ENCODE measurements at regions not wholly inside any gene's neighbourhood (a gene's known extent, or its start where the extent isn't known, plus 50 kb on each side); places are given as distances from the start of the nearest gene placed in this dataset.
A peak's percentile ranks its signal among the peaks of the same experiment; 100 is the strongest.

DNA sequence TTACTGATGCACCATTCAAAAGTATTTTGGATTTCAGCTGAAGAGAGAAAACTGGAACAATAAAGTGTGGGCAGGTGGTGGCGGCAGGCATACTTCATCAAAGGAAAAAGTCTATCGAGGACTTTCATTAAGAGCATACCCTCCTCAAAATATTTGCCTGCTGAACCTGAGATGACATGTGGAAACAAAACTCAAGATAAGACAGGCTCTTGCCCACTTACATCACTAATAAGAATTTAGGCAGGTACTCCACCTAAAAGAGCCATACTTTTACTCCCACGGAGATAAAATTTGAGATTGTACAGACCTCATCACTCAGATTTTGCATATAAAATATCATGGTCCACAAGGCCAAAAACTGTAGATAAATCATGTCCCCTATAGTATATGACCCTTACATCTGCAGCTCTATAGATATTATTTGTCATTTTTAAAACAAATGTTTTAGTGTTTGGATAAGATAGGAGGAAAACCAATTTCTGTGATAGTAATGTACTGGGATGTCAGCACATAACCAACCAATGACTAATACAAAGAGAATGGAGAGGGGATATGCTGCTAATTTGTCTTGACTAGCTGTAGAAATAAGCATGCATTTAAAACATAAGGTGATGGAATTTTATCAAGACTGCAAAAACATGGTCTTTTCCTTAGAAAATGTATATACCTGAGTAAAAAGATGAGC lies 730.6 kb upstream of the ZNF608 start:
- peak; percentile 41 for ATAC-seq (ENCODE audit: insufficient read depth, low FRiP score)
- H3K4me1 ChIP-seq (ENCODE audit: control insufficient read depth in 5 of 5, insufficient read depth in 5 of 5, low read length in 5 of 5): peaks cover 0 to 5% (median 0%) of the 10 kb centered on the region in 5 donors
- H3K27me3 ChIP-seq (ENCODE audit: control insufficient read depth in 3 of 3, insufficient read depth in 3 of 3, low read length in 2 of 3): no peaks in the 10 kb centered on the region
- TF ChIP-seq, protein P1, sequence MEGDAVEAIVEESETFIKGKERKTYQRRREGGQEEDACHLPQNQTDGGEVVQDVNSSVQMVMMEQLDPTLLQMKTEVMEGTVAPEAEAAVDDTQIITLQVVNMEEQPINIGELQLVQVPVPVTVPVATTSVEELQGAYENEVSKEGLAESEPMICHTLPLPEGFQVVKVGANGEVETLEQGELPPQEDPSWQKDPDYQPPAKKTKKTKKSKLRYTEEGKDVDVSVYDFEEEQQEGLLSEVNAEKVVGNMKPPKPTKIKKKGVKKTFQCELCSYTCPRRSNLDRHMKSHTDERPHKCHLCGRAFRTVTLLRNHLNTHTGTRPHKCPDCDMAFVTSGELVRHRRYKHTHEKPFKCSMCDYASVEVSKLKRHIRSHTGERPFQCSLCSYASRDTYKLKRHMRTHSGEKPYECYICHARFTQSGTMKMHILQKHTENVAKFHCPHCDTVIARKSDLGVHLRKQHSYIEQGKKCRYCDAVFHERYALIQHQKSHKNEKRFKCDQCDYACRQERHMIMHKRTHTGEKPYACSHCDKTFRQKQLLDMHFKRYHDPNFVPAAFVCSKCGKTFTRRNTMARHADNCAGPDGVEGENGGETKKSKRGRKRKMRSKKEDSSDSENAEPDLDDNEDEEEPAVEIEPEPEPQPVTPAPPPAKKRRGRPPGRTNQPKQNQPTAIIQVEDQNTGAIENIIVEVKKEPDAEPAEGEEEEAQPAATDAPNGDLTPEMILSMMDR (IDR thresholded peaks at IDR 0.05; ENCODE audit: control extremely low read depth, extremely low read depth): no peak
- H3K27ac ChIP-seq (ENCODE audit: low read depth in 1 of 2, low read length in 1 of 2): no peak overlapping the region
- H3K9ac ChIP-seq (ENCODE audit: insufficient read depth in 1 of 2, low read length in 2 of 2): no peak overlapping the region
- 73 to 84% methylated on average over 3 of the region's 3 CpGs for WGBS, 2 donors
- H3K36me3 ChIP-seq (ENCODE audit: control insufficient read depth in 4 of 4, insufficient read depth in 4 of 4, low read length in 4 of 4): no peaks in the 10 kb centered on the region
- DNase-seq: no peak
- no peak overlapping the region for H3K4me3 ChIP-seq
- H3K9me3 ChIP-seq (ENCODE audit: control insufficient read depth in 4 of 4, insufficient read depth in 3 of 4, low read length in 3 of 4): no peaks in the 10 kb centered on the region

DNA sequence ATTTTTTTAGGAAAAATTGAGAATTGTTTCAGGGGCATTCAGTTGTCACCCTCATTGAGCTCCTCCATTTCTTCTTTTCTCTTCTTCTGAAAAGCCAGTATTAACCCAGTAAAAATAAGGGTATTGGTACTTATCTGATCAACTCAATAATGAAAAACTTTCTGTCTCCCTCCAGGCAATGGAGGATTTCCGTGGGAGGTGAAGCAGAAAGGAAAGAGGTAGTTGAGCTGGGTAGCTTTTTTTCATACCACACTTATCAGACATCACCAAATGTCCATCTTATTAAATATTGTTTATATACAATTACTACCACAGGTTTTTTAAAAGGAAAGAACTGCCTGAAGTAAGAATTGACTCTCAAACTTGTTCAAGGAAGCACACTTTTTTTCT lies 731.1 kb upstream of the ZNF608 start:
- no peak for DNase-seq
- Histone ChIP-seq H3K4me3 (no peak overlapping the region), H3K27ac (ENCODE audit: low read depth in 1 of 2, low read length in 1 of 2) (no peak overlapping the region), H3K9ac (ENCODE audit: insufficient read depth in 1 of 2, low read length in 2 of 2) (no peak overlapping the region), H3K4me1 (ENCODE audit: control insufficient read depth in 5 of 5, insufficient read depth in 5 of 5, low read length in 5 of 5) (peaks cover 0 to 6% (median 0%) of the 10 kb centered on the region in 5 donors), H3K27me3 (ENCODE audit: control insufficient read depth in 3 of 3, insufficient read depth in 3 of 3, low read length in 2 of 3) (no peaks in the 10 kb centered on the region), H3K36me3 (ENCODE audit: control insufficient read depth in 4 of 4, insufficient read depth in 4 of 4, low read length in 4 of 4) (no peaks in the 10 kb centered on the region), H3K9me3 (ENCODE audit: control insufficient read depth in 4 of 4, insufficient read depth in 3 of 4, low read length in 3 of 4) (no peaks in the 10 kb centered on the region)
- 53 to 82% methylated on average over 1 of the region's 1 CpG for WGBS, 2 donors
- ATAC-seq (ENCODE audit: insufficient read depth, low FRiP score): no peak
- TF ChIP-seq, protein P1 (IDR thresholded peaks at IDR 0.05; ENCODE audit: control extremely low read depth, extremely low read depth): no peak

DNA sequence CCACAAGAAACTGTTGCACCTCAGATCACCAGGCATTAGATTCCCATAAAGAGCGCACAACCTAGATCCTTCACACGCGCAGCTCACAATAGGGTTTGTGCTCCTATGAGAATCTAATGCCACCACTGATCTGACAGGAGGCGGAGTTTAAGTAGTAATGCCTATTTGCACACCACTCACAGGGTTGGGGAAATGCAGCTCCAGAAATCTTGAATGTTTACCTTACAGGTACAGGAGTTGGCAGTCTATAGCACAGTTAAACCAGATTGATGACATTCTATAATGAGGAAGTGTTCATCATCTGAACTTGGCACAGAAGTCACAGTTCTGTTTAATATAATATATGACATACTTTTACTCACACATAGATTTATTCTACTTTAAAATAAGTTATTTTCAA lies 732.2 kb upstream of the ZNF608 start:
- no peak overlapping the region for H3K27ac ChIP-seq (ENCODE audit: low read depth in 1 of 2, low read length in 1 of 2)
- no peak overlapping the region for H3K9ac ChIP-seq (ENCODE audit: insufficient read depth in 1 of 2, low read length in 2 of 2)
- no peaks in the 10 kb centered on the region for H3K27me3 ChIP-seq (ENCODE audit: control insufficient read depth in 3 of 3, insufficient read depth in 3 of 3, low read length in 2 of 3)
- no peak overlapping the region for H3K4me3 ChIP-seq
- H3K4me1 ChIP-seq (ENCODE audit: control insufficient read depth in 5 of 5, insufficient read depth in 5 of 5, low read length in 5 of 5): peaks cover 0 to 6% (median 0%) of the 10 kb centered on the region in 5 donors
- DNase-seq: peak; percentile 32 to 71 (median 46)
- no peaks in the 10 kb centered on the region for H3K36me3 ChIP-seq (ENCODE audit: control insufficient read depth in 4 of 4, insufficient read depth in 4 of 4, low read length in 4 of 4)
- no peaks in the 10 kb centered on the region for H3K9me3 ChIP-seq (ENCODE audit: control insufficient read depth in 4 of 4, insufficient read depth in 3 of 4, low read length in 3 of 4)
- no peak for ATAC-seq (ENCODE audit: insufficient read depth, low FRiP score)
- WGBS, 2 donors: 80 to 87% methylated on average over 4 of the region's 4 CpGs
- TF ChIP-seq, protein P1 (IDR thresholded peaks at IDR 0.05; ENCODE audit: control extremely low read depth, extremely low read depth): no peak

DNA sequence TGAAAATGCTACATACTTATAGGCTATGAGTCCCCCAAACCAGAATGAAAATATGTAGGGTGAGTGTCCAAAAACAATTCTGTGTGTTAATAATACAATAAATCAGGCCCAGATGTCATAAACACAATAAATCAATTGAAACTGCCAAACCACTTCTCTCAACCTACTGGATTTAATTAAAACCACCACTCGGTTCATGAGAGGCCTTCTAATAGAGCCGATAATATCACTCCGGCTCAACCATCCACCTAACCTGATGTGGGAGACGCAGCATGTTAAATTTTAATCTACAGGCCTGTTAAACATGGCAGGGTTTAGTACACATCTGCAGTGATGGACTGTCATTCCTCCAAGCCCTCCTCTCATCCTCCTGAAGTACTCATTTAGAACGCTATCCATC lies 734.5 kb upstream of the ZNF608 start:
- Histone ChIP-seq H3K27me3 (ENCODE audit: control insufficient read depth in 3 of 3, insufficient read depth in 3 of 3, low read length in 2 of 3) (no peaks in the 10 kb centered on the region), H3K9ac (ENCODE audit: insufficient read depth in 1 of 2, low read length in 2 of 2) (no peak overlapping the region), H3K27ac (ENCODE audit: low read depth in 1 of 2, low read length in 1 of 2) (no peak overlapping the region), H3K9me3 (ENCODE audit: control insufficient read depth in 4 of 4, insufficient read depth in 3 of 4, low read length in 3 of 4) (no peaks in the 10 kb centered on the region), H3K36me3 (ENCODE audit: control insufficient read depth in 4 of 4, insufficient read depth in 4 of 4, low read length in 4 of 4) (no peaks in the 10 kb centered on the region), H3K4me3 (no peak overlapping the region), H3K4me1 (ENCODE audit: control insufficient read depth in 5 of 5, insufficient read depth in 5 of 5, low read length in 5 of 5) (peaks cover 3 to 25% (median 14%) of the 10 kb centered on the region in 5 donors)
- DNase-seq: no peak
- no peak for ATAC-seq (ENCODE audit: insufficient read depth, low FRiP score)
- 73 to 83% methylated on average over 5 of the region's 5 CpGs for WGBS, 2 donors
- TF ChIP-seq, protein P1 (IDR thresholded peaks at IDR 0.05; ENCODE audit: control extremely low read depth, extremely low read depth): no peak

Data from lung (tissue), 11 donors.